GM19397 (cell line): ENCODE measurements at regions not wholly inside any gene's neighbourhood (a gene's known extent, or its start where the extent isn't known, plus 50 kb on each side); places are given as distances from the start of the nearest gene placed in this dataset.
"Not testable (repeated sequence)": the region's sequence is repeated elsewhere in the genome, so short reads cannot be mapped to it uniquely, and the experiment has no call there.

Source experiments
- ATAC-seq: cut with Tn5 transposase; IDR thresholded peaks from one replicate; pipeline ENCODE4 v1.9.1; 2021; ENCODE audit warnings: mild to moderate bottlenecking, moderate library complexity; ENCODE audit not compliant: unreplicated experiment

- ATAC-seq, result no peak
These were observed 94.4 kb upstream of the XPO1 start for GRCh38 chr2:61632276-61633169.

GRCh38 chr2:61631321-61631720, 93.2 kb upstream of the XPO1 start:
- no peak for ATAC-seq

GRCh38 chr2:61626827-61627226, 88.7 kb upstream of the XPO1 start:
- no peak for ATAC-seq

DNA sequence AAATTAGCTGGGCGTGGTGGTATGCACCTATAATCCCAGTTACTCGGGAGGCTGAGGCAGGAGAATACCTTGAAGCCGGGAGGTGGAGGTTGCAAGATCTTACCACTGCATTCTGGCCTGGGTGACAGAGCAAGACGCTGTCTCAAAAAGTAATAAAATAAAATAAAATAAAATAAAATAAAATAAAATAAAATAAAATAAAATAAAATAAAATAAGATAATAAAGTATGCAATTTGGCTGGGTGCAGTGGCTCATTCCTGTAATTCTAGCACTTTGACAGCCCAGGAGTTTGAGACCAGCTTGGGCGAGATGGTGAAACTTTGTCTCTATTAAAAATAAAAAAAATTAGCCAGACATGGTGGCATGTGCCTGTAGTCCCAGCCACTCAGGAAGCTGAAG, 85.6 kb upstream of the XPO1 start:
- no peak for ATAC-seq

GRCh38 chr2:61620244-61621159, 82.3 kb upstream of the XPO1 start:
- ATAC-seq, result no peak

DNA sequence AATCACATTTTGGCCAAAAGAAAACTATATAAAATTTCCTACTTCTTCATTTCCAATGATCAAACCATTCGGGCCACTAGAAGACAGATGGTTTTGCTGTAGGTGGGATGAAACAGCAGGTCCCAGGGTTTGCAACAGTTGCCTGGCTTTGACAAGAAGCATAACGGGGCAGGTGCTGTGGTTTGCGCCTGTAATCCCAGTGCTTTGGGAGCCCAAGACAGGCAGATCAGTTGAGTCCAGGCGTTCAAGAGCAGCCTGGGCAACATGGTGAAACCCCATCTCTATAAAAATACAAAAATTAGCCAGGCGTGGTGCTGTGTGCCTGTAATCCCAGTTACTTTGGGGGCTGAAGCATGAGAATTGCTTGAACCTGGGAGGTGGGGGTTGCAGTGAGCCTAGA, 81.4 kb upstream of the XPO1 start:
- no peak for ATAC-seq

DNA sequence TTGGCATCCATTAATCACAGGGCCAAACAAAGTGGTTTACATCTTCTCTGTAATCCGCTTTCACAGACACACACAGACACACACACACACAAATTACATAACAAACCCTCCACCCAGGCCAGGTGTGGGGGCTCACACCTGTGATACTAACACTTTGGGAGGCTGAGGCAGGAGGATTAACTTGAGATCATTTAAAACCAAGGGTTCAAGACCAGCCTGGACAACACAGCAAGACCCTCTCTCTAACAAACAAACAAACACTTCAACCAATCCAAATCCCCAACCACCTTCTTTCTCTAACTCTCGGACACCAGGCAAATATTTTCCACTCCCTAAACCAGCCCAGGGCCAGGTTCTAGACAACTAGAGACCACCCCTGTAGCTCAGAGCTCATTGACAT, 79.5 kb upstream of the XPO1 start:
- ATAC-seq, result no peak

DNA sequence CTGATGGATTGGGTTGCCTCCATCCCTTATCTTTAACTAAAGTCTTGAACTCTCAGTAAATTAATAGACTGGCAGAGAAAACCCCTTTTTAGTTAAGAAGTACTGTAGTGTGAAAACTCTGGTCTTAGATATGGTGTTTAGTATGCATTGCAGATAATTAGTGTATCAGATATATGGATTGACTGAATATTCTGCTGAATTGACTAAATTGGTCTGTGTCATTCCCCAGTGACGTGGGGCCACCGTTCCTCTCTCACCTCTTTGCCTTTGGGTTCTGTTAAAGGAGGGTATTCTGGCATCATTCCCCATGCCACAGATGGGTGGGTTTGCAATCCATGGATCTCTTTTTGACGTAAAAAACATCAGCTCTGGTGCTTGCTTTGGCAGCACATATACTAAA, 67.1 kb upstream of the XPO1 start:
- no peak for ATAC-seq

GRCh38 chr2:61604433-61604832, 66.3 kb upstream of the XPO1 start:
- no peak for ATAC-seq

- ATAC-seq, result not testable (repeated sequence)
These were observed 60.5 kb upstream of the XPO1 start for GRCh38 chr2:61598515-61599156.

- no peak for ATAC-seq
These were observed 59.4 kb upstream of the XPO1 start for GRCh38 chr2:61597300-61598289.

- ATAC-seq, result not testable (repeated sequence)
These were observed 56.0 kb upstream of the XPO1 start for GRCh38 chr2:61594201-61594600.

GRCh38 chr2:61593648-61594047, 55.5 kb upstream of the XPO1 start:
- ATAC-seq, result not testable (repeated sequence)

GRCh38 chr2:61590214-61590613, 52.1 kb upstream of the XPO1 start:
- no peak for ATAC-seq

DNA sequence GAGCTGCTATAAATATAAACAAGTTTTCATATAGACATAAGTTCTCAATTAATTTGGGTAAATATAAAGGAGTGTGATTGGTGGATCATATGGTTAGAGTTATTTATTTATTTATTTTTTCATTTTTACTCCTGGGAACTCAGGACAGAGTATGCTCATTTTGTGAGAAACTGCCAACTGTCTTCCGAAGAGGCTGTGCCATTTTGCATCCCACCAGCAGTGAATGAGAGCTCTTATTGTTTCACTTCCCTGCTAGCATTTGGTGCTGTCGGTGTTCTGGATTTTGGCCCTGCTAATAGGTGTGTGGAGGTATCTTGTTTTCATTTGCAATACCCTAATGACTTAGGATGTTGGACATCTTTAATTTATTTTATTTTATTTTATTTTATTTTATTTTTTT, 50.4 kb upstream of the XPO1 start:
- ATAC-seq, result no peak
